HFFc6 (cell line): ENCODE measurements at regions not wholly inside any gene's neighbourhood (a gene's known extent, or its start where the extent isn't known, plus 50 kb on each side); places are given as distances from the start of the nearest gene placed in this dataset.
"Not testable (repeated sequence)": the region's sequence is repeated elsewhere in the genome, so short reads cannot be mapped to it uniquely, and the experiment has no call there.

ENCODE experiments used
- DNase-seq: peaks from one replicate; pipeline ENCODE4 v3.0.0-alpha.2; 2018
- H3K27ac Mint-ChIP-seq: 2 replicates; pipeline ENCODE4 v1.8.0; 2020; ENCODE audit warnings: mild to moderate bottlenecking, mixed read lengths
- H3K27me3 Mint-ChIP-seq: 2 replicates; pipeline ENCODE4 v1.8.0; 2021; ENCODE audit warnings: mild to moderate bottlenecking, moderate library complexity, mixed read lengths; ENCODE audit not compliant: insufficient read depth
- H3K36me3 Mint-ChIP-seq: 2 replicates; pipeline ENCODE4 v1.8.0; 2021; ENCODE audit warnings: low read depth, mixed read lengths
- H3K4me1 Mint-ChIP-seq: 2 replicates; pipeline ENCODE4 v1.8.0; 2020; ENCODE audit warnings: low read depth, mixed read lengths
- H3K4me3 Mint-ChIP-seq: 2 replicates; pipeline ENCODE4 v1.8.0; 2020; ENCODE audit warnings: mild to moderate bottlenecking, moderate library complexity, mixed read lengths
- H3K9me3 Mint-ChIP-seq: 2 replicates; pipeline ENCODE4 v1.8.0; 2020; ENCODE audit warnings: mild to moderate bottlenecking, mixed read lengths
- TF ChIP-seq, protein P1 (sequence below): fragments of 200-600 bp; sonication (generic); IDR thresholded peaks from 2 replicates; pipeline ENCODE4 v1.5.0; 2021; ENCODE audit warnings: antibody characterized with exemption, mild to moderate bottlenecking

DNA sequence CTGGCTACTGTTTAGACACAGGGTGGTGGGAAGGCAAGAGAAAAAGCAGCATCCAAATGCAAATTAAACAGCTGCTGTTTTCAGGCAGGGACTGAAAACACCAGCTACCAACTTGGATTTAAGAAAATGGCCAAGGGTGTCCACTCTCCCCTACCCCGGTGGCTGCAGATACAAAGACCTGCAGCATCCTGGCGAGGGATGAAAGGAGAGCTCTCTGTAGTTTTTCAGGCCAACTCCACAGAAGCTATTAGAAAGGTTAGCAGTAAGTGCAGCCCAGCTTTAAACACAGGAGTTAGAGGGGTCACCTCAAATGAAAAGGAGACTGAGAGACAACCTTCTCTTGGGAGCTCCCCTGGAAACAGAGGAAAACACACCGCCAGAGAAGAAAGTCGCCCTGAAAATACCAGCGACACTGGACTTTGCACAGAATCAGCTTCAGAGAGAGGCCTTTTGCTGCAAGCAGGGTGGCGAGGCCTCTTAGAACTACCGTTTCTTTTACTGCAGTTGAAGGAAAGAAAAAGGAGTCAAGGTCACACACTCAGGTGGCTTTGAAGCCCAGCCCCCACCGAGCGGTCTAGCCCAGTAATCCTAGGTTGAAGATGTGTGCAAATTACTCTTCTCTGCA, 74.4 kb upstream of the TIAM1 start:
- H3K27me3 Mint-ChIP-seq: no peaks in the 10 kb centered on the region
- no peaks in the 10 kb centered on the region for H3K4me1 Mint-ChIP-seq
- peaks cover 5% of the 10 kb centered on the region for H3K36me3 Mint-ChIP-seq
- no peak overlapping the region for H3K27ac Mint-ChIP-seq
- H3K4me3 Mint-ChIP-seq: no peak overlapping the region
- TF ChIP-seq, protein P1, sequence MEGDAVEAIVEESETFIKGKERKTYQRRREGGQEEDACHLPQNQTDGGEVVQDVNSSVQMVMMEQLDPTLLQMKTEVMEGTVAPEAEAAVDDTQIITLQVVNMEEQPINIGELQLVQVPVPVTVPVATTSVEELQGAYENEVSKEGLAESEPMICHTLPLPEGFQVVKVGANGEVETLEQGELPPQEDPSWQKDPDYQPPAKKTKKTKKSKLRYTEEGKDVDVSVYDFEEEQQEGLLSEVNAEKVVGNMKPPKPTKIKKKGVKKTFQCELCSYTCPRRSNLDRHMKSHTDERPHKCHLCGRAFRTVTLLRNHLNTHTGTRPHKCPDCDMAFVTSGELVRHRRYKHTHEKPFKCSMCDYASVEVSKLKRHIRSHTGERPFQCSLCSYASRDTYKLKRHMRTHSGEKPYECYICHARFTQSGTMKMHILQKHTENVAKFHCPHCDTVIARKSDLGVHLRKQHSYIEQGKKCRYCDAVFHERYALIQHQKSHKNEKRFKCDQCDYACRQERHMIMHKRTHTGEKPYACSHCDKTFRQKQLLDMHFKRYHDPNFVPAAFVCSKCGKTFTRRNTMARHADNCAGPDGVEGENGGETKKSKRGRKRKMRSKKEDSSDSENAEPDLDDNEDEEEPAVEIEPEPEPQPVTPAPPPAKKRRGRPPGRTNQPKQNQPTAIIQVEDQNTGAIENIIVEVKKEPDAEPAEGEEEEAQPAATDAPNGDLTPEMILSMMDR: no peak
- DNase-seq: no peak
- H3K9me3 Mint-ChIP-seq: peaks cover 50% of the 10 kb centered on the region

DNA sequence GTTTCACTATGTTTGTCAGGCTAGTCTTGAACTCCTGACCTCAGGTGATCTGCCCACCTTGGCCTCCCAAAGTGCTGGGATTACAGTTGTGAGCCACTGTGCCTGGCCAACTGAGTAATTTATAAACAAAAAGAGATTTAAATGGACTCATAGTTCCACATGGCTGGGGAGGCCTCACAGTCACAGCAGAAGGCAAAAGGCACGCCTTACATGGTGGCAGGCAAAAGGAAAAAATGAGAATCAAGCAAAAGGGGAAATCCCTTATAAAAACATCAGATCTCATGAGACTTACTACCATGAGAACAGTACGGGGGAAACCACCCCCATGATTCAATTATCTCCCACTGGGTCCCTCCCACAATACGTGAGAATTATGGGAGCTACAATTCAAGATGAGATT, 73.2 kb upstream of the TIAM1 start:
- not testable (repeated sequence) for H3K4me1 Mint-ChIP-seq, H3K4me3 Mint-ChIP-seq, DNase-seq, H3K27ac Mint-ChIP-seq, H3K27me3 Mint-ChIP-seq, H3K36me3 Mint-ChIP-seq
- peaks cover 45% of the 10 kb centered on the region for H3K9me3 Mint-ChIP-seq

DNA sequence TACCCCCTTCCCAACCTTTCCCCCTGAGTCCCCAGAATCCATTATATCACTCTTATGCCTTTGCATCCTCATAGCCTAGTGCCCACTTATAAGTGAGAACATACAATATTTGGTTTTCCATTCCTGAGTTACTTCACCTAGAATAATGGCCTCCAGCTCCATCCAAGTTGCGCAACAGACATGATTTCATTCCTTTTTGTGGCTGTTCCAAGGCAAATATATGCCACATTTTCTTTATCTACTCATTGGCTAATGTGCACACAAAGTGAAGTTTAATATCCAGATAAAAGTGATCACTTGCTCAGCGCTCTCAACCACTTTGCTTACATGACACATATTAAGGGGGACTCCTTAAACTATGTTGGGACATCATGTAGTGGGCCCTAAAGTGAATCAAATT, 72.4 kb upstream of the TIAM1 start:
- no peak overlapping the region for H3K27ac Mint-ChIP-seq
- H3K9me3 Mint-ChIP-seq: peaks cover 52% of the 10 kb centered on the region
- peaks cover 5% of the 10 kb centered on the region for H3K36me3 Mint-ChIP-seq
- TF ChIP-seq, protein P1: no peak
- no peaks in the 10 kb centered on the region for H3K4me1 Mint-ChIP-seq
- DNase-seq: no peak
- no peak overlapping the region for H3K4me3 Mint-ChIP-seq
- no peaks in the 10 kb centered on the region for H3K27me3 Mint-ChIP-seq

DNA sequence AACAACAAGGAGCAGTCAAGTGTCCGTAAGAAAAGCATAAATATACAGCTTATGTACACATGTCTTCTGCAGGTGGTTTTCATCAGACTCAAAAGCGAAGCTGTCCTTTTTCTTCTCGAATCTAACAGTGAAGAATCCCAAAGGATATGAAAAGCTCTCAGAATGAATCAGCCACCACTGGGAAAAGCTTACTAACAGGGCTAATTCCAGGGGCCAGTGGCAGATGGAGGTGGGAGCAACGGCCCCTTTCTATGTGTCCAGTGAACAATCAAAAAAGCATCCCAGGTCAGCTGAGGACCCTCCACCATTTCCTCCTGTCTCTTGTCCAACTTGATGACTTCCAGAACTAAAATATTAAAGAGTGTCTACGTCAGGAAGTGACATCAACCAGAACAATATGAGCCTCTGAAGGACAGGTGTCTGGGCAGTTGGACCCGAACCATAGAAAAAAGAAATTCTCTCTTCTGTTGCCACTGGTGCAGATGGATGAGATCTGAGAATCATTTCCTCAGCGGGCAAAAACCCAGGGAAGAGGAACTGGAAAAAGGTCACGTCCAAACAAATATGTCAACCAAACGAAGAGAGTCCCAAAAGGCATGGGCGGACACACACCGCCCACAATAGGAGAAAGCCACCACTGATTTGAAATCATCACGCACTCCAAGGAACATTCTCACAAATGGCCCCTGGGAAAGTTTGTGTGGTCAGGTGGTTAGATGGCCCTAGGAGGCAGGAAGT, 70.4 kb upstream of the TIAM1 start:
- H3K27me3 Mint-ChIP-seq: no peaks in the 10 kb centered on the region
- TF ChIP-seq, protein P1: no peak
- peaks cover 5% of the 10 kb centered on the region for H3K36me3 Mint-ChIP-seq
- H3K9me3 Mint-ChIP-seq: peaks cover 41% of the 10 kb centered on the region
- no peak overlapping the region for H3K4me3 Mint-ChIP-seq
- H3K27ac Mint-ChIP-seq: no peak overlapping the region
- H3K4me1 Mint-ChIP-seq: no peaks in the 10 kb centered on the region
- DNase-seq: no peak

DNA sequence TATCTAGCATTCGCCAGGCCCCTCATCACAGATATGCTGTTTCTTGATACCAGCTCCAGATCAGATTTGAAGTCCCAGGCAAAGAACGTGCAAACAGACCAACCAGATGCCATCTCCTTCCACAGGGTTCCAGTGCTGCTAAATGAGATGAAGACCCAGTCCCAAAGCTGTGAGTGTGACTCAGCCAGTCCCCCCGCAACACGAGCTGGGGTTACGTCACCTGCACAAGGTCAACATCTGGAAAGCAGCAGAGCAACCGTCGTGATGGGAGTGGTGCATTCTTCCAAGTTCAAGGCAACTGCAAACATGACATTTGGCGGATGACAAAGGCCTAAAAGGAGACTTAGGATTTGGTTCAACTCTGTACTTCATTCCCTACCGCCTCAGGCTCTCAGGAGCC, 69.6 kb upstream of the TIAM1 start:
- Mint-ChIP-seq H3K27ac (no peak overlapping the region), H3K4me3 (no peak overlapping the region), H3K4me1 (no peaks in the 10 kb centered on the region), H3K36me3 (peaks cover 5% of the 10 kb centered on the region), H3K9me3 (peaks cover 35% of the 10 kb centered on the region), H3K27me3 (no peaks in the 10 kb centered on the region)
- DNase-seq: no peak
- TF ChIP-seq, protein P1: no peak

DNA sequence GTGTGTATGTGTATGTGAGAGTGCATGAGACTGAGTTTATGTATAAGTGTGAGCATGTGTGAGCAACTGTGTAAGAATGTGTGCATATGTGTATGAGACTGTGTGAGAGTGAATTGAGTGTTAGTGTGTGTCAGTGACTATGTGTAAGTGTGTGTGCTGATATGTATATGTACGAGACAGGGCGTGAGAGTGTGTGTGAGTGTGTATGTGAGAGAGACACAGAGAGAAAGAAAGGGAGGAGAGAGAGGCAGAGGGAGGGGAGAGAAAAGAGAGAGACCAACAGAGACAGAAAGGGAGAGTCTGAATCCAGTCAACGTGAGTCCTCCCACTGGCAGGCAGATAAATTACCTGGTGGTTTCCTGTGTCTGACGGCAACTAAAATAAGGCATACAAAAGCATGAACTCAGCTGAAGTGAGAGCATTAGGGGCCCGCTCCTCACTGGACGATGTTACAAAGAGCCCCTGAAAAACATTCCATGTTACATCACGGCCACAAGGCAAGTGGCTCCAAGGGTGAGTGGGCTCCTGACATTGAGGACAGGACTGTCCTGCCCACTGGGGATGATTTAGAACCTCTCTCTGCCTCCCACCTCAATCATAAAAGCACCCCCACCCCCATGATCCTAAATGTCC, 66.6 kb upstream of the TIAM1 start:
- H3K4me3 Mint-ChIP-seq: no peak overlapping the region

More for the DNA sequence above, 66.6 kb upstream of the TIAM1 start:
- Mint-ChIP-seq H3K9me3 (peaks cover 24% of the 10 kb centered on the region; the same call in 1 of the 2 replicates), H3K36me3 (no peaks in the 10 kb centered on the region), H3K4me1 (no peaks in the 10 kb centered on the region), H3K27me3 (no peaks in the 10 kb centered on the region), H3K27ac (no peak overlapping the region)
- DNase-seq: no peak
- TF ChIP-seq, protein P1: no peak
